ELF-1 (cell line): ENCODE measurements at regions not wholly inside any gene's neighbourhood (a gene's known extent, or its start where the extent isn't known, plus 50 kb on each side); places are given as distances from the start of the nearest gene placed in this dataset.
A peak's percentile ranks its signal among the peaks of the same experiment; 100 is the strongest.
"Not testable (repeated sequence)": the region's sequence is repeated elsewhere in the genome, so short reads cannot be mapped to it uniquely, and the experiment has no call there.

Source experiments
- DNase-seq: peaks from one replicate; pipeline ENCODE4 v3.0.0-alpha.2; 2016; ENCODE audit warnings: low read depth, low spot score

- no peak for DNase-seq
Measured at GRCh38 chr3:80338366-80338765, 570.6 kb upstream of the ROBO1 start.

GRCh38 chr3:80334534-80334933 lies 566.7 kb upstream of the ROBO1 start:
- no peak for DNase-seq

GRCh38 chr3:80331494-80332170 lies 563.8 kb upstream of the ROBO1 start:
- DNase-seq: no peak

GRCh38 chr3:80314541-80314940 lies 546.7 kb upstream of the ROBO1 start:
- not testable (repeated sequence) for DNase-seq

GRCh38 chr3:80308637-80309036 lies 540.8 kb upstream of the ROBO1 start:
- DNase-seq: no peak

GRCh38 chr3:80307844-80308243 lies 540.0 kb upstream of the ROBO1 start:
- peak; percentile 1 for DNase-seq

GRCh38 chr3:80297720-80298119 lies 529.9 kb upstream of the ROBO1 start:
- no peak for DNase-seq

- DNase-seq: no peak
Measured at GRCh38 chr3:80285388-80285787, 517.6 kb upstream of the ROBO1 start.

GRCh38 chr3:80283783-80284182 lies 516.0 kb upstream of the ROBO1 start:
- no peak for DNase-seq

GRCh38 chr3:80278056-80278455 lies 510.3 kb upstream of the ROBO1 start:
- DNase-seq: no peak

GRCh38 chr3:80275120-80275519 lies 507.3 kb upstream of the ROBO1 start:
- DNase-seq: no peak

GRCh38 chr3:80263260-80263659 lies 495.5 kb upstream of the ROBO1 start:
- DNase-seq: no peak

- no peak for DNase-seq
Measured at GRCh38 chr3:80261082-80261481, 493.3 kb upstream of the ROBO1 start.

GRCh38 chr3:80259736-80260135 lies 491.9 kb upstream of the ROBO1 start:
- DNase-seq: no peak

- DNase-seq: no peak
Measured at GRCh38 chr3:80252113-80252512, 484.3 kb upstream of the ROBO1 start.

- no peak for DNase-seq
Measured at GRCh38 chr3:80247766-80248165, 480.0 kb upstream of the ROBO1 start.

GRCh38 chr3:80244390-80244789 lies 476.6 kb upstream of the ROBO1 start:
- DNase-seq: no peak

- no peak for DNase-seq
Measured at GRCh38 chr3:80241791-80242190, 474.0 kb upstream of the ROBO1 start.

GRCh38 chr3:80239301-80239700 lies 471.5 kb upstream of the ROBO1 start:
- no peak for DNase-seq

GRCh38 chr3:80238606-80239005 lies 470.8 kb upstream of the ROBO1 start:
- DNase-seq: no peak

GRCh38 chr3:80238152-80238551 lies 470.4 kb upstream of the ROBO1 start:
- DNase-seq: no peak

- no peak for DNase-seq
Measured at GRCh38 chr3:80234706-80235105, 466.9 kb upstream of the ROBO1 start.

GRCh38 chr3:80233576-80233975 lies 465.8 kb upstream of the ROBO1 start:
- no peak for DNase-seq

- DNase-seq: no peak
Measured at GRCh38 chr3:80232760-80233159, 465.0 kb upstream of the ROBO1 start.
